ENCODE measurements at regions not wholly inside any gene's neighbourhood (a gene's known extent, or its start where the extent isn't known, plus 50 kb on each side); places are given as distances from the start of the nearest gene placed in this dataset.

DNA sequence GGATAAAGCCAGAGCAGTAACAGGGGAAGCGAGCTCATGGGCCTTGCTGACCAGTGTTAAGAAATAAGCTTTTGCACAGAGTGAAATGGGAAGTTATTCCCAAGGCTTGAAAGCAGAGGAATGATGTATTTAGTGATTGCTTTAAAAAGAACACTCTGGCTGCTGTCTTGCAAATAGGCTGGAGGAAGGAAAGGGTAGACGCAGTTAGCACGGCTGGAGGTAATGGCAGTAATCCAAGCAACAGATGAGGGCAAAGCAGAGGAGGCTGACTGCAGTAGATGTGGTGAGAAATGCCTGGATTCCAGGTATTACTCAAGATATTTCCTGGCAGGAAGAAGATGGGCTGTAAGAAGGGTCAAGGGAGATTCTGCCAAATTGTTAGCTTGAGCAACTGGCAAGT, 1342.3 kb upstream of the AGA start:
- TF ChIP-seq POLR2AphosphoS5 (IDR thresholded peaks at IDR 0.05; ENCODE audit: borderline replicate concordance, low read depth, low read length) (no peak), EZH2 (IDR thresholded peaks at IDR 0.05) (no peak)
